Colonic mucosa (tissue), 4 donors: ENCODE measurements at regions not wholly inside any gene's neighbourhood (a gene's known extent, or its start where the extent isn't known, plus 50 kb on each side); places are given as distances from the start of the nearest gene placed in this dataset.

Experiments used
- DNase-seq: peaks from one replicate; pipeline ENCODE4 v3.0.0-alpha.2; 2020
- H3K27ac ChIP-seq: fragments of 200-600 bp; one replicate; pipeline ENCODE4 v1.8.0; 2021
- H3K27me3 ChIP-seq: fragments of 200-600 bp; one replicate; pipeline ENCODE4 v1.8.0; 2021
- H3K36me3 ChIP-seq: fragments of 200-600 bp; one replicate; pipeline ENCODE4 v1.8.0; 2021
- H3K4me1 ChIP-seq: fragments of 200-600 bp; one replicate; pipeline ENCODE4 v1.8.0; 2021; ENCODE audit warnings: mild to moderate bottlenecking
- H3K4me3 ChIP-seq: fragments of 200-600 bp; one replicate; pipeline ENCODE4 v1.8.0; 2021
- H3K9ac ChIP-seq, 2 donors: one replicate each; pipeline ENCODE4 v1.7.0; 2013; ENCODE audit warnings: control low read depth in 2 of 2, low read depth in 2 of 2, low read length in 2 of 2
- H3K9me3 ChIP-seq: fragments of 200-600 bp; one replicate; pipeline ENCODE4 v1.8.0; 2021
- intact Hi-C: fragments of 100-400 bp; cut with DNase I; formaldehyde crosslinking; loops from one replicate; pipeline ENCODE4 v1.14.1; 2022
- TF ChIP-seq, protein P1 (sequence below): fragments of 200-600 bp; IDR thresholded peaks from one replicate; pipeline ENCODE4 v1.8.0; 2022; ENCODE audit warnings: antibody characterized with exemption, mild to moderate bottlenecking
- donor health status: healthy.
- donor health status: DM: no; HTN: no; CAD: no.
- donor health status: DM: no; HTN: no; CAD: no.

GRCh38 chr7:10211016-10211415 lies 762.7 kb upstream of the PHF14 start:
- TF ChIP-seq, protein P1, sequence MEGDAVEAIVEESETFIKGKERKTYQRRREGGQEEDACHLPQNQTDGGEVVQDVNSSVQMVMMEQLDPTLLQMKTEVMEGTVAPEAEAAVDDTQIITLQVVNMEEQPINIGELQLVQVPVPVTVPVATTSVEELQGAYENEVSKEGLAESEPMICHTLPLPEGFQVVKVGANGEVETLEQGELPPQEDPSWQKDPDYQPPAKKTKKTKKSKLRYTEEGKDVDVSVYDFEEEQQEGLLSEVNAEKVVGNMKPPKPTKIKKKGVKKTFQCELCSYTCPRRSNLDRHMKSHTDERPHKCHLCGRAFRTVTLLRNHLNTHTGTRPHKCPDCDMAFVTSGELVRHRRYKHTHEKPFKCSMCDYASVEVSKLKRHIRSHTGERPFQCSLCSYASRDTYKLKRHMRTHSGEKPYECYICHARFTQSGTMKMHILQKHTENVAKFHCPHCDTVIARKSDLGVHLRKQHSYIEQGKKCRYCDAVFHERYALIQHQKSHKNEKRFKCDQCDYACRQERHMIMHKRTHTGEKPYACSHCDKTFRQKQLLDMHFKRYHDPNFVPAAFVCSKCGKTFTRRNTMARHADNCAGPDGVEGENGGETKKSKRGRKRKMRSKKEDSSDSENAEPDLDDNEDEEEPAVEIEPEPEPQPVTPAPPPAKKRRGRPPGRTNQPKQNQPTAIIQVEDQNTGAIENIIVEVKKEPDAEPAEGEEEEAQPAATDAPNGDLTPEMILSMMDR, result no peak
- Histone ChIP-seq H3K27me3 (no peaks in the 10 kb centered on the region), H3K9ac (no peak overlapping the region), H3K36me3 (no peaks in the 10 kb centered on the region), H3K27ac (no peak overlapping the region), H3K9me3 (no peaks in the 10 kb centered on the region), H3K4me3 (no peak overlapping the region), H3K4me1 (no peaks in the 10 kb centered on the region)
- intact Hi-C loops, result no loop called here
- no peak for DNase-seq

DNA sequence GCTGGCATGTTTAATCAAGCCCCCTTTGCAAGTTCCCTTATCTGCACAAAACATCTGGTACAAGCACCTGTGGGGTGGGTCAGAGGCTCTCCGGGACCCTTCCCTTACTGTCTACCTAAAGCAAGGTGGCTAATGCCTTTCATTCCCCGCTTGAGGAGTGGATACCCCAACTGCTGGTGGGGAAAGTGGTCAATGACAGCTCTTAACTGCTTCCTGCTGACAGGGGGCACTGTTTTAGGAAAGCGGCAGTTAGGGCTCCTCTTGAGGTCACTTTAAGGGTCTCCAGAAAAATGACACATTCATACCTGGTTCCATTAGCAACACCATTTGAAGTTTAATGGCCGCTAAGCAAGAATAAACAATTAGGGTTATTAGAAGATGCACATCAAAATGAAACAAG lies 761.8 kb upstream of the PHF14 start:
- Histone ChIP-seq H3K36me3 (no peaks in the 10 kb centered on the region), H3K27me3 (no peaks in the 10 kb centered on the region), H3K4me3 (no peak overlapping the region), H3K4me1 (no peaks in the 10 kb centered on the region), H3K9me3 (no peaks in the 10 kb centered on the region), H3K9ac (no peak overlapping the region), H3K27ac (no peak overlapping the region)
- DNase-seq, result no peak
- TF ChIP-seq, protein P1, result no peak
- intact Hi-C loops, result no loop called here

- no peaks in the 10 kb centered on the region for H3K36me3 ChIP-seq
- no peak overlapping the region for H3K9ac ChIP-seq
- no peaks in the 10 kb centered on the region for H3K27me3 ChIP-seq
- H3K9me3 ChIP-seq, result no peaks in the 10 kb centered on the region
- H3K27ac ChIP-seq, result no peak overlapping the region
- H3K4me3 ChIP-seq, result no peak overlapping the region
- TF ChIP-seq, protein P1, result no peak
- DNase-seq, result no peak
- H3K4me1 ChIP-seq, result no peaks in the 10 kb centered on the region
- intact Hi-C loops, result no loop called here
Observed at GRCh38 chr7:10212649-10213048, 761.0 kb upstream of the PHF14 start.

DNA sequence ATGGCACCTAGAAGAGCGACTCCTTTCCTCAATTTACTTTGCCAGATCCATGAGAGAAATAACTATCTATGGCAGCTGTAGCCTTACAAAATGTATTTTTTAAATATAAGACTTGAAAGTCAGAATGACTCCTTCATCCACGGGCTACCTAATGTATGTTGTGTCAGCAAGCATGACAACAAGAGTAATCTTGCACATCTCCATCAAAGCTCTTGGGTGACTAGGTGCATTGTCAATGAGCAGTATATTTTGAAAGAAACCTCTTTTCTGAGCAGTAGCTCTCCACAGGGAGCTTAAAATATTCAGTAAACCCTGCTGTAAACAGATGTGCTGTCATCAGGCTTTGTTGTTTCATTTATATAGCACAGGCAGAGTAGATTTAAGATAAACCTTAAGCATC lies 757.2 kb upstream of the PHF14 start:
- Histone ChIP-seq H3K27ac (no peak overlapping the region), H3K36me3 (no peaks in the 10 kb centered on the region), H3K9ac (no peak overlapping the region), H3K9me3 (no peaks in the 10 kb centered on the region), H3K4me3 (no peak overlapping the region), H3K4me1 (no peaks in the 10 kb centered on the region), H3K27me3 (no peaks in the 10 kb centered on the region)
- DNase-seq, result no peak
- intact Hi-C loops, result no loop called here
- TF ChIP-seq, protein P1, result no peak

DNA sequence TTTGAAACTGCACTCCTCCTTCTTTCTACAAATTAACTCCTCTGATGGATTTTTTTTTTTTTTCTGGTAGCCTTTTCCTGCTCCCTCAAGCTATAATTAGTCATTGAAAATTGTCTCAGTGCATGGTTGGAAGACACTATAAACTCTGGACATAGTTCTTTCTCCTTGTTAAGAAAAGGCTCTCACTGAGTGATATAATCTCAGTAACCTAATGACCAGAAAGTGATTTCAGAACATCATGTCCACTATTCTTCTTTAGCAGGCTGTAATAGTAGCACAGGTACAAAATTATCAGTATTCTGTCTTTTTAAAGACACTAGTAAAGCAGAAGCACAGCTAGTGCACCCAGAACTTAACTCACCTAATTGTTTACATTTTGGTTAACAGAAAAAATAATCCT lies 752.6 kb upstream of the PHF14 start:
- TF ChIP-seq, protein P1, result no peak
- Histone ChIP-seq H3K9me3 (no peaks in the 10 kb centered on the region), H3K4me1 (no peaks in the 10 kb centered on the region), H3K9ac (no peak overlapping the region), H3K36me3 (no peaks in the 10 kb centered on the region), H3K27ac (no peak overlapping the region), H3K4me3 (no peak overlapping the region), H3K27me3 (no peaks in the 10 kb centered on the region)
- DNase-seq, result no peak
- intact Hi-C loops, result no loop called here

- DNase-seq, result no peak
Observed at GRCh38 chr7:10222976-10223375, 750.7 kb upstream of the PHF14 start.

More at GRCh38 chr7:10222976-10223375, 750.7 kb upstream of the PHF14 start:
- intact Hi-C loops, result no loop called here
- H3K36me3 ChIP-seq, result no peaks in the 10 kb centered on the region
- H3K27ac ChIP-seq, result no peak overlapping the region
- no peak overlapping the region for H3K4me3 ChIP-seq
- H3K27me3 ChIP-seq, result no peaks in the 10 kb centered on the region
- TF ChIP-seq, protein P1, result no peak
- no peaks in the 10 kb centered on the region for H3K4me1 ChIP-seq
- H3K9me3 ChIP-seq, result no peaks in the 10 kb centered on the region
- no peak overlapping the region for H3K9ac ChIP-seq
